CD14-positive monocyte (primary cell): ENCODE measurements at regions not wholly inside any gene's neighbourhood (a gene's known extent, or its start where the extent isn't known, plus 50 kb on each side); places are given as distances from the start of the nearest gene placed in this dataset.

Experiments
- DNase-seq, 3 donors: peaks; one replicate each; pipeline ENCODE4 v3.0.0-alpha.2; 2011 to 2022
- H2AFZ ChIP-seq: 2 replicates; pipeline ENCODE4 v1.6.0; 2012; ENCODE audit warnings: mild to moderate bottlenecking, low read depth, low read length, inconsistent platforms; ENCODE audit not compliant: insufficient read depth, poor library complexity, severe bottlenecking
- H3K27ac ChIP-seq, 2 donors: 1 replicate in 1 of 2; 2 replicates in 1 of 2; pipeline ENCODE4 v1.5.1; 2012 to 2013; ENCODE audit warnings: low read length in 2 of 2, control low read depth in 1 of 2, inconsistent platforms in 1 of 2, low read depth in 1 of 2, mild to moderate bottlenecking in 1 of 2
- H3K27me3 ChIP-seq, 2 donors: one replicate each; pipeline versions ENCODE4 v1.6.0 to v1.6.1; 2011 to 2013; ENCODE audit warnings: low read length in 2 of 2; ENCODE audit not compliant: control insufficient read depth in 2 of 2, insufficient read depth in 2 of 2
- H3K36me3 ChIP-seq, 2 donors: replicated peaks in 1 of 2; 1 replicate in 1 of 2; 2 replicates in 1 of 2; pipeline versions ENCODE4 v1.5.1 to v1.6.1; 2012 to 2013; ENCODE audit warnings: low read length in 2 of 2, control low read depth in 1 of 2, inconsistent platforms in 1 of 2, mild to moderate bottlenecking in 1 of 2; ENCODE audit not compliant: insufficient read depth in 2 of 2, control insufficient read depth in 1 of 2
- H3K4me1 ChIP-seq, 2 donors: 1 replicate in 1 of 2; 2 replicates in 1 of 2; pipeline versions ENCODE4 v1.5.1 to v1.6.1; 2012 to 2013; ENCODE audit warnings: low read length in 2 of 2, control low read depth in 1 of 2, inconsistent platforms in 1 of 2, mild to moderate bottlenecking in 1 of 2, moderate library complexity in 1 of 2; ENCODE audit not compliant: insufficient read depth in 2 of 2, control insufficient read depth in 1 of 2
- H3K4me2 ChIP-seq: replicated peaks from 2 replicates; pipeline ENCODE3; 2012; ENCODE audit warnings: low read length, moderate library complexity, mild to moderate bottlenecking; ENCODE audit not compliant: poor library complexity, severe bottlenecking; ENCODE audit errors: extremely low read depth
- H3K4me3 ChIP-seq, 3 experiments: fragments of 200-600 bp in 1 of 3; sonication (generic) in 1 of 3; replicated peaks in 1 of 3; 1 replicate in 2 of 3; 2 replicates in 1 of 3; pipeline ENCODE4 v1.5.1; 2011 to 2013; ENCODE audit warnings: low read length in 3 of 3, mild to moderate bottlenecking in 3 of 3, control low read depth in 2 of 3, low read depth in 2 of 3, inconsistent platforms in 1 of 3, moderate library complexity in 1 of 3
- H3K79me2 ChIP-seq: 2 replicates; pipeline ENCODE4 v1.6.0; 2012; ENCODE audit warnings: mild to moderate bottlenecking, control low read depth, inconsistent platforms, low read length, moderate library complexity; ENCODE audit not compliant: insufficient read depth
- H3K9ac ChIP-seq: 2 replicates; pipeline ENCODE4 v1.6.0; 2017; ENCODE audit warnings: low read length, mild to moderate bottlenecking; ENCODE audit not compliant: insufficient read depth, poor library complexity, severe bottlenecking
- H3K9me3 ChIP-seq, 2 donors: replicated peaks in 1 of 2; 1 replicate in 1 of 2; 2 replicates in 1 of 2; pipeline versions ENCODE4 v1.5.1 to v1.6.1; 2012 to 2013; ENCODE audit warnings: low read length in 2 of 2, control low read depth in 1 of 2; ENCODE audit not compliant: control insufficient read depth in 1 of 2, insufficient read depth in 1 of 2
- H4K20me1 ChIP-seq: 2 replicates; pipeline ENCODE4 v1.6.0; 2012; ENCODE audit warnings: mild to moderate bottlenecking, low read length, control low read depth, moderate library complexity; ENCODE audit not compliant: insufficient read depth
- H3K27ac Mint-ChIP-seq, 7 donors: one replicate each; pipeline ENCODE4 v1.8.0; 2020; ENCODE audit warnings: mild to moderate bottlenecking in 7 of 7, mixed read lengths in 7 of 7, moderate library complexity in 6 of 7, inconsistent platforms in 2 of 7
- H3K27me3 Mint-ChIP-seq, 3 donors: one replicate each; pipeline ENCODE4 v1.8.0; 2021 to 2022; ENCODE audit warnings: low read depth in 3 of 3, mild to moderate bottlenecking in 3 of 3, mixed read lengths in 3 of 3, moderate library complexity in 3 of 3, inconsistent platforms in 1 of 3
- H3K36me3 Mint-ChIP-seq, 2 donors: one replicate each; pipeline ENCODE4 v1.8.0; 2020; ENCODE audit warnings: mixed read lengths in 2 of 2, inconsistent platforms in 1 of 2, mild to moderate bottlenecking in 1 of 2
- H3K4me1 Mint-ChIP-seq: one replicate; pipeline ENCODE4 v1.8.0; 2020; ENCODE audit warnings: mild to moderate bottlenecking, mixed read lengths
- H3K4me3 Mint-ChIP-seq, 2 donors: one replicate each; pipeline ENCODE4 v1.8.0; 2020; ENCODE audit warnings: mild to moderate bottlenecking in 2 of 2, mixed read lengths in 2 of 2, moderate library complexity in 1 of 2
- H3K9me3 Mint-ChIP-seq, 7 donors: one replicate each; pipeline ENCODE4 v1.8.0; 2020 to 2022; ENCODE audit warnings: mixed read lengths in 7 of 7, mild to moderate bottlenecking in 6 of 7, moderate library complexity in 6 of 7, inconsistent platforms in 2 of 7
- WGBS: methylation state at CpG from one replicate; pipeline ENCODE4 v1.1.5; 2013; ENCODE audit warnings: missing lambda C conversion rate; ENCODE audit not compliant: insufficient coverage; 5-methylcytosine and 5-hydroxymethylcytosine counted together
- intact Hi-C, 2 donors: fragments of 100-400 bp; cut with micrococcal nuclease; formaldehyde crosslinking; loops; one replicate each; pipeline versions ENCODE4 v1.15.0 to v1.15.1; 2023
- TF ChIP-seq, protein P1 (sequence below): fragments of 200-600 bp; IDR thresholded peaks from one replicate; pipeline ENCODE4 v1.8.0; 2022; ENCODE audit warnings: antibody characterized with exemption, mild to moderate bottlenecking

DNA sequence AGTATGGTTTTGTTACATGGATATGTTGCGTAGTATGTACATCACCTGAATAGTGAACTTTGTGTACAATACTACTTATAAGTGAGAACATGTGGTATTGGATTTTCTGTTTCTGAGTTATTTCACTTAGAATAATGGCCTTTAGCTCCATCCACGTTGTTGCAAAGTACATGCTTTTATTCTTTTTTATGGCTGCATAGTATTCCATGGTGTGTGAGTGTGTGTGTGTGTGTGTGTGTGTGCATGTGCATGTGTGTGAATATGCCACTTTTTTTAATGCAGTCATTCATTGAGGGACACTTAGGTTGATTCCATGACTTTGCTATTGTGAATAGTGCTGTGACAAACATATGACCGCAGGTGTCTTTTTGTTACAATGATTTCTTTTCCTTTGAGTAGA is 147.8 kb downstream of the LEPR start:
- Mint-ChIP-seq H3K9me3 (peaks cover 0 to 5% (median 0%) of the 10 kb centered on the region in 7 donors), H3K27ac (no peak overlapping the region), H3K27me3 (no peaks in the 10 kb centered on the region), H3K36me3 (no peaks in the 10 kb centered on the region), H3K4me1 (no peaks in the 10 kb centered on the region), H3K4me3 (no peak overlapping the region)
- TF ChIP-seq, protein P1, sequence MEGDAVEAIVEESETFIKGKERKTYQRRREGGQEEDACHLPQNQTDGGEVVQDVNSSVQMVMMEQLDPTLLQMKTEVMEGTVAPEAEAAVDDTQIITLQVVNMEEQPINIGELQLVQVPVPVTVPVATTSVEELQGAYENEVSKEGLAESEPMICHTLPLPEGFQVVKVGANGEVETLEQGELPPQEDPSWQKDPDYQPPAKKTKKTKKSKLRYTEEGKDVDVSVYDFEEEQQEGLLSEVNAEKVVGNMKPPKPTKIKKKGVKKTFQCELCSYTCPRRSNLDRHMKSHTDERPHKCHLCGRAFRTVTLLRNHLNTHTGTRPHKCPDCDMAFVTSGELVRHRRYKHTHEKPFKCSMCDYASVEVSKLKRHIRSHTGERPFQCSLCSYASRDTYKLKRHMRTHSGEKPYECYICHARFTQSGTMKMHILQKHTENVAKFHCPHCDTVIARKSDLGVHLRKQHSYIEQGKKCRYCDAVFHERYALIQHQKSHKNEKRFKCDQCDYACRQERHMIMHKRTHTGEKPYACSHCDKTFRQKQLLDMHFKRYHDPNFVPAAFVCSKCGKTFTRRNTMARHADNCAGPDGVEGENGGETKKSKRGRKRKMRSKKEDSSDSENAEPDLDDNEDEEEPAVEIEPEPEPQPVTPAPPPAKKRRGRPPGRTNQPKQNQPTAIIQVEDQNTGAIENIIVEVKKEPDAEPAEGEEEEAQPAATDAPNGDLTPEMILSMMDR = no peak
- Histone ChIP-seq H3K79me2 (no peaks in the 10 kb centered on the region), H3K27me3 (no peaks in the 10 kb centered on the region), H3K4me3 (no peak overlapping the region), H3K36me3 (no peaks in the 10 kb centered on the region), H3K27ac (no peak overlapping the region), H3K9ac (no peak overlapping the region), H3K4me1 (no peaks in the 10 kb centered on the region), H3K4me2 (no peak overlapping the region), H4K20me1 (no peaks in the 10 kb centered on the region), H2AFZ (no peak overlapping the region), H3K9me3 (no peaks in the 10 kb centered on the region)
- no CpG with 5 or more reads among the region's 3 CpGs for WGBS
- DNase-seq = no peak
- intact Hi-C loops = no loop called here

DNA sequence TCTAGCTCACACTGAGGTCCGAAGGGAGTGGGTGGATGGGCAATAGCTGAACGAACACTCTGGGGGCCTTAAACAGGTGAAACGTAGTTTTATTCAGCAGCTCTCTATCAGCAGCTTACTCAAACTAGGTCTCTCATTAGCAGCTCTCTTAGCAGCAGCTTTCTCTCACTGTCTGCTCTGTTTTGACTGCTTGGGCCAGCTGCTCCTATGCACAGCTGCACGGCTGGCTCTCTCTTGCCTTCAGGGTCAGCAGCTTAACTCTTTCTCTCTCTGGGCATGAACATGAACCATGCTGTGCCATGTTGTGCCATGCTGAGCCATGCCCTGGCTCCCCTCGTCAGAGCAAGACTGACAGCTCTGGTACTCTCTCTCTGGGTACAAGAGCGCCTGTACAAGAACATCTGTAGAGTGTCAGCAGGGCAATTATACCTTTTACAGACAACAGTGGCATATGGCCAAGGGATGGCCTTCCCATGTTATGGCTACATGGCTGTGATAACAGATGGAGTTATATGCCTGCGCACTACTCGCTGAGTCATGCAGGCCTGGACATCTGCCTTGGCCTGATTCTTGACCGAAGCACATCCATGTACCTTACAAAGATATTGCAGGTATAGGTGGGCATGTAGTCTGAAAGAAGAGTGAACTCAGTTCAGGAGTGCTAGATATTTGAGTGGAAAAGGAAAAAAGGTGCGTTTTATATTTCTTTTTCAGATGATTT is 152.4 kb downstream of the LEPR start:
- Histone ChIP-seq H3K36me3 (no peaks in the 10 kb centered on the region), H3K27ac (no peak overlapping the region), H3K9me3 (no peaks in the 10 kb centered on the region), H3K4me2 (no peak overlapping the region), H3K9ac (no peak overlapping the region), H3K27me3 (no peaks in the 10 kb centered on the region), H3K79me2 (no peaks in the 10 kb centered on the region), H4K20me1 (no peaks in the 10 kb centered on the region), H3K4me1 (no peaks in the 10 kb centered on the region), H2AFZ (no peak overlapping the region), H3K4me3 (no peak overlapping the region)
- no peak overlapping the region for H3K4me3 Mint-ChIP-seq
- intact Hi-C loops = no loop called here
- no peak for DNase-seq
- 95% methylated on average over 5 of the region's 10 CpGs for WGBS
- TF ChIP-seq, protein P1 = no peak
- no peaks in the 10 kb centered on the region for H3K36me3 Mint-ChIP-seq
- peaks cover 0 to 5% (median 0%) of the 10 kb centered on the region in 7 donors for H3K9me3 Mint-ChIP-seq
- no peaks in the 10 kb centered on the region for H3K4me1 Mint-ChIP-seq
- no peaks in the 10 kb centered on the region for H3K27me3 Mint-ChIP-seq
- H3K27ac Mint-ChIP-seq = no peak overlapping the region
